GM18517 (cell line): ENCODE measurements at regions not wholly inside any gene's neighbourhood (a gene's known extent, or its start where the extent isn't known, plus 50 kb on each side); places are given as distances from the start of the nearest gene placed in this dataset.

Experiments used
- ATAC-seq: cut with Tn5 transposase; IDR thresholded peaks from one replicate; pipeline ENCODE4 v1.9.1; 2021; ENCODE audit warnings: mild to moderate bottlenecking, moderate library complexity; ENCODE audit not compliant: unreplicated experiment

- no peak for ATAC-seq
Observed at GRCh38 chr18:33866386-33866785, 288.4 kb downstream of the ASXL3 start.

GRCh38 chr18:33863912-33864311, 285.9 kb downstream of the ASXL3 start:
- ATAC-seq: no peak

GRCh38 chr18:33854827-33855139, 276.8 kb downstream of the ASXL3 start:
- no peak for ATAC-seq

DNA sequence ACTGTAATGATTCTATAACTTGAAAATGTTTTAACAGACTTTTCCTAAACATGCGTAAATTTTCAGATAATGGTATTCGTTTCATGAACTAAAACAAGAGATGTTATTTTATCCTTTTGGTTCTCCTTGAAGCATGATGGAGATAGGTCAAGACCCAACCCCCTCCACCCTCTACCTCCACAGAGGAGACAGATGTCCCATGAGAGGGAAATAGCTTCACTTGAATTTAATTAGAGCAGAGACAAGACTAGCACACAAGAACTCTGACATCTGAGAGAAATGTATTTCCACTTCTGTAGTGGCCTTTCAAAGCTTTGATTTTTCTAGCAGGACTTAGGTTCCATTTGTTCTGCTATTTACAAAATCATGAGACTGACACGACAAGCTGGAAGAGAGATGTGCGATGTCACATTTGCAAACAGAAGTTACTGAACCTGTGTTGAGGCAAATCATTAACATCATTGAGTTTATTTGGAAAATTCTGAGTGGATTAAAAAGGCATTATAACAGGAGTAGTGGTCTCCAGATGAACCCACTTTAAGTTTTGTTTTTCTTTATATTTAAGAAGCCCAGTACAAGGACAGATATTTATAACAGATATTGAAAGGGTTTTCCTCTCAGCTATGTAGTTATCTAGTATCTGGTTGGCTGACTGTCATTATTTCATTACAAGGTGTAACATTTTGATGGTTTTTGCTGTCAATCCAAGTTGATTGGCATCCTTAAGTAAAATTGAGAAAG, 276.2 kb downstream of the ASXL3 start:
- ATAC-seq: no peak

DNA sequence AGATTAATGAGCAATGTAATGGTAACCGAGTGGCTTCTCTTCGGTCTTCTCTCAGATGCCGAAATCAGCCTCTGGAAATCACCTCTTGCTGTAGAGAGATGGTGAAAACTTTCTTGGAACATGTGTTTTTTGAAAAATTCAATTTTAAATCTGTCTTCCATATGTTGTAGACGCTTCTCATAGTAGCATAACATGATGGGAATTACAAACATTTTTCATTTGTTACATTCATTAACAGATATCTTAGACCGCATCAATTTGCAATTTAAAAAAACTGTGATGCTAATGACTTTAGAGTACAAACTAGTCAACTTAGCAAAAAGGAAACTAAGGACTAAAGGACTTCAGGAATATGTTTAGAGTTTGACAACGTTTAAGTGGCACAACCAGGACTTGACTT, 275.2 kb downstream of the ASXL3 start:
- ATAC-seq: no peak

DNA sequence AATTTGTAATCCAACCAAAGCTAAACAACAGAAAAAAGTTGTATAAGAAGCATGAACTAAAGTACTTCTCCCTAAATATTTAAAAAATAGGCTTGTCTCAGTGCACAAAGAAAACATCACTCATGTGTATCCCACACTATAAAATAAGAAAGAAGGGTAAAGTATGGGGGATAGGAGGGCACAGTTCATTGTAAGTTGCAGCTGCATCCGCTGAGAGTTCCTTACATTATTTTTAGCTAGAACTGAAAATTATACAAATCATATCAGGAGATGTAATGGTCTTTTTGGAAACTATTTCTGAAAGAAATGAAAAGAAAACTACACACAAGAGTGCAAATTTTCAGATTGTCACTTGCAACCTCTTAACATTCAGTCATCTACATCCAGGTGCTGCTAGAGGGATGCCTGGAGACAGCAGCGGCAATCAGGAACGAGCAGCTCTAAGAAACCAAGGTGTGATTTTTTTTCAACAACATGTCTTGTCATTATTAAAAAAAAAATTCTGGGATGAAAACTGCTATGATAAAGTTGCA, 273.6 kb downstream of the ASXL3 start:
- no peak for ATAC-seq

DNA sequence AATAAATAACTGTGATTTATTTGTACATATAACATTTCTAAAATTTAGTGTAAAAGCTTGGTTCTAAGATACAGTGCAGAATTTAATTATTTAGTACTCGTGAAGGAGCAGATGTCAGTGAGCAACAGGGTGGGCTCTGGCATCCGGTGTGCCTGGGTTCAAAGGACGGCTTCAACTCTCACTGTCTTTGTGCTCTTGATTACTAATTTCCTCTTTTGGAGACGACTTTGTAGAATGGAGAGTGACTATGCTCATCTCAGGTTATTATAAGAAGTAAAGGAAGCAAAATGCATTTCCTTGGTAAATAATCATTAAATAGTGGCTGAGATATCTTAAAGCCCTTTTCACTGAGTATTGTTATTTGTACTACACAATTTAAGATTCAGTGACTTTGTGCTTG, 271.7 kb downstream of the ASXL3 start:
- no peak for ATAC-seq

GRCh38 chr18:33844232-33844631, 266.2 kb downstream of the ASXL3 start:
- no peak for ATAC-seq

GRCh38 chr18:33841221-33841967, 263.4 kb downstream of the ASXL3 start:
- ATAC-seq: no peak

- ATAC-seq: no peak
Observed at GRCh38 chr18:33840212-33840593, 262.2 kb downstream of the ASXL3 start.

- ATAC-seq: no peak
Observed at GRCh38 chr18:33839452-33840211, 261.6 kb downstream of the ASXL3 start.

- ATAC-seq: no peak
Observed at GRCh38 chr18:33838054-33838453, 260.0 kb downstream of the ASXL3 start.

GRCh38 chr18:33837191-33837590, 259.2 kb downstream of the ASXL3 start:
- ATAC-seq: no peak

DNA sequence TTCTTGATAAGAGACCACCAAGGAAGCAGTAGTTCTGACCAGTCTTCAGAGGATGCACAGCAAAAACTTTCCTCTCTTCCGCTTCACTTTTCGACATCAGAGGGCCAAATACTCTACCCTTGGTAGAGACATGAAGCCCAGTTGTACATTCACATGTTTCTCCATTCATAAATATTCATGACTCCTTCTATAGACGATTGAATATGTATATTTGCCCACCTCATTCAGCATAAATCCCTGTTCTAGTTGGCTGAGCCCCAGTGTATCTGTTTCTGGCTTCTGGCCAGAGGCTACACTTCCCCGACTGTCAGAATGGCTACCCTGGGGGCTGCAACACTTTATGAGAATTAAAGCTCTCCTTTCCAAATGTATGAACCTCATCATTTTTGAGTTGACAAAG, 258.5 kb downstream of the ASXL3 start:
- ATAC-seq: no peak

DNA sequence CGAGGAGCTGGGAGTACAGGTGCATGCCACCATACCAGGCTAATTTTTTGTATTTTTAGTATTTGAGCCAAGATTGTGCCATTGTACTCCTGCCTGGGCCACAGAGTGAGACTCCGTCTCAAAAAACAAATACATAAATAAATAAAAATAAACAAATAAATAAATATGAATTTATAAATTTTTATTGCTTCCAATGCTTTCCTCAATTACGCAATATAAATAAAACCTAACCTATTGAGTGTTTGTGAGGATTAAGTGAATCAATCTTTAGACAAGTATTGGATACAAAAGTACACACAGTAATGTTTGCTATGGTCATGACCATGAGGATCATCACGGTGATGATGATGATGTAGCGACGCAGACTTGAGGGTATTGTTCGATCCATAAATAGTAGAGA, 257.4 kb downstream of the ASXL3 start:
- ATAC-seq: no peak

DNA sequence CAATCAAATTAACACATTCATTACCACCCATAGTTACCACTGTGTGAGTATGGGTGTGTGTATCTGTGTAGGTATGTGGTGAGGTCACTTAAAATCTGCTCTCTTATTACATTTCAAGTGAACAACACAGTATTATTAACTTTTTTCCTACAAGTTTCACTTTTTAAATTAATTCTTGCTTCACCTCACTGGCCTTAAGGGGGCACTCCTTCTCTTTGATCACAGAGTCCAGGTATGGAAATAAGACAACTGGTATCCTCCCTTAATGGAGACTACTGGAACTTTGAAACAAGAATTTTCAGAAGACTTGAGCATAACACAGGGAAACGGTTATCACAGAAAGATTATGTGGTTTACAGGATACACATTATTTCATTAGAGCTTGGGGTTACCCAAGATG, 255.8 kb downstream of the ASXL3 start:
- ATAC-seq: no peak

GRCh38 chr18:33831424-33831823, 253.4 kb downstream of the ASXL3 start:
- no peak for ATAC-seq

DNA sequence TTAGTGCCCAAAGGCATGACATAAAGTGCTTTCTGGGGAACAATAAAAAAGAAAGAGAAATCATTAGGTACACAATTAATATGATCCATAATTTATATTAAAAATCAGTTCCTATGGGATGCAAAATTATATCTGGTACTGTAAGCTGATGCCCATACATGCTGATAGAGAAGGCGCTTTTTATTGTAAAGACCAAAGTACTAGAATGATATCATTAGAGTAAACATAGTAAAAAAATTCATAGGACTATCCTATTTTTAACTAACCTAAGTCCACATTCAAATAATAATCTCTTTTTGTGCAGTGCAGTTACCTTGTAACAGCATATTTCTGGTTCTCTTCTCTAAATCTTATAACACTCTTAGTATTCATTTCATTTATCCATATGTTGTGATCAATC, 252.2 kb downstream of the ASXL3 start:
- ATAC-seq: no peak

DNA sequence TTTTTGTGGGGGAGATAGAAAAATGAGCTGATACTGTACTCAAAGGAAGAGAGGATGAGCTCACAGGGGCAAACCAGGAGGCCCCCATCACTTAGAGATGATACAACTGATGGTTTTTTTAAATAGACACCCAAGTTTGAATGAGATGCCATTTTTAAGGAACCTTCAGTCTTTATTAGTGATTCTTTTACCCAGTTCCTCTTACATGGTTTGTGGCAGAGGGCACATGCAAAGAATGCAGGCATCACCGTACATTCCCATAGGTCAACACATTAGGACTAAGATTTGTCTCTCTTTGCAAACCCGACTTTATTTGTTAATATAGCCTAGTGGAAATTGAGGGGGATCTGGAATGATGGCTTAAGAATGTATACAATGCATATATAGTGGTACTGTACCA, 250.9 kb downstream of the ASXL3 start:
- ATAC-seq: no peak

DNA sequence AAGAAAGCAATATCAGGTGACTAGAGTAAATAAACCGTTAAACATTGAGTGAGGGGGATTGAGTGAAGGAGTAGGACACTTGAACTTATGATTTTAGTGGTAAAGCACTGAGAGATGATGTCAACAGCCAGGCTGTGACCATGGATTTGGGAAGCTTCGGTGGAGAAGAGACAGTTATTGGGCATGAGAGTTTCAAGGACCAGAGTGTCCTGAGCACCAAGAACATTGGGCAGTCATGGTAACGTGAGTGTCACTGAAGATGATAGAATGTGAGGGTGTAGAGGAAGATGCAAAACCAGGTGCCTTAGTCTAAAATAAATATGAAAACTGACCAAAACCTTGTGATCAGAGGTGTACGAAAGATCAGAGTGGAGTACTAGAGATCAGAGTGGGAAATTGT, 248.1 kb downstream of the ASXL3 start:
- no peak for ATAC-seq

- ATAC-seq: no peak
Observed at GRCh38 chr18:33821503-33821902, 243.5 kb downstream of the ASXL3 start.
